K562 (cell line): ENCODE measurements at regions not wholly inside any gene's neighbourhood (a gene's known extent, or its start where the extent isn't known, plus 50 kb on each side); places are given as distances from the start of the nearest gene placed in this dataset.

ENCODE experiments used
- ATAC-seq: fragments of 200-7000 bp; cut with Tn5 transposase; 3 replicates; pipeline ENCODE4 v1.9.1; 2020; ENCODE audit warnings: moderate library complexity
- BruUV-seq: library from RNA; stranded (reverse); fragments of 400-500 nt; replicated peaks from 2 replicates; lab custom pipeline; 2021; lab: Mats Ljungman, UMichigan
- CTCF ChIA-PET: fragments of 300-600 bp; formaldehyde crosslinking; extraction: SDS; loops from one replicate; lab custom pipeline; 2021; ENCODE audit warnings: low intra/inter-chr PET ratio; lab: Yijun Ruan, JAX
- POLR2A ChIA-PET: fragments of 300-600, 350-650 bp; sonication (Branson Sonifier 250); formaldehyde crosslinking; extraction: SDS; loops from one replicate; lab custom pipeline; 2021; ENCODE audit warnings: antibody characterized with exemption, inconsistent platforms; lab: Yijun Ruan, JAX
- DNase-seq, 4 experiments: peaks; one replicate each; pipeline versions ENCODE4 v3.0.0 to v3.0.0-alpha.2; 2011 to 2018; ENCODE audit warnings: low spot score in 3 of 4, mixed read lengths in 3 of 4; ENCODE audit errors: extremely low read depth in 1 of 4
- FAIRE-seq: peaks from 2 replicates; lab custom pipeline; 2011; peaks lifted over from hg19 to GRCh38; lab: Jason Lieb, UNC
- H2AFZ ChIP-seq: 2 replicates; pipeline ENCODE4 v1.6.0; 2011; ENCODE audit warnings: low read depth, low read length, control low read depth, inconsistent platforms
- H3K27ac ChIP-seq: fragments of 200-600 bp; 3 replicates; pipeline ENCODE4 v1.8.0; 2011; ENCODE audit warnings: low read depth, mild to moderate bottlenecking, control low read depth, inconsistent platforms, low read length, moderate library complexity, mixed read lengths; ENCODE audit errors: extremely low read depth
- H3K27me3 ChIP-seq, 2 experiments: fragments of 300-600 bp in 1 of 2; 2 replicates in 1 of 2; 3 replicates in 1 of 2; pipeline versions ENCODE4 v1.6.0 to v1.8.0; 2011; ENCODE audit warnings: inconsistent platforms in 2 of 2, low read length in 2 of 2, mild to moderate bottlenecking in 1 of 2, mixed read lengths in 1 of 2, moderate library complexity in 1 of 2; ENCODE audit not compliant: control insufficient read depth in 2 of 2, insufficient read depth in 2 of 2
- H3K36me3 ChIP-seq: fragments of 300-600 bp; 3 replicates; pipeline ENCODE4 v1.8.0; 2011; ENCODE audit warnings: mild to moderate bottlenecking, low read length, inconsistent platforms; ENCODE audit not compliant: control insufficient read depth, insufficient read depth
- H3K4me1 ChIP-seq, 2 experiments: fragments of 200-600 bp in 1 of 2; replicated peaks in 1 of 2; 2 replicates in 1 of 2; 3 replicates in 1 of 2; pipeline versions ENCODE4 v1.5.1 to v1.8.0; 2011; ENCODE audit warnings: inconsistent platforms in 2 of 2, low read length in 2 of 2, mild to moderate bottlenecking in 1 of 2, mixed read lengths in 1 of 2, moderate library complexity in 1 of 2; ENCODE audit not compliant: control insufficient read depth in 2 of 2, insufficient read depth in 2 of 2
- H3K4me2 ChIP-seq: 2 replicates; pipeline ENCODE4 v1.6.1; 2011; ENCODE audit warnings: low read length, control low read depth, inconsistent platforms, mixed read lengths; ENCODE audit not compliant: insufficient read depth
- H3K4me3 ChIP-seq: fragments of 200-600 bp; sonication (generic), shearing (Covaris generic); 2 replicates; pipeline ENCODE4 v1.5.1; 2016; ENCODE audit warnings: control low read depth, inconsistent platforms
- H3K79me2 ChIP-seq: fragments of 200-600 bp; 3 replicates; pipeline ENCODE4 v1.8.0; 2011; ENCODE audit warnings: low read length, inconsistent platforms; ENCODE audit not compliant: control insufficient read depth, insufficient read depth
- H3K9ac ChIP-seq, 2 experiments: 2 replicates each; pipeline versions ENCODE4 v1.6.0 to v1.6.1; 2011; ENCODE audit warnings: low read depth in 2 of 2, low read length in 2 of 2, control low read depth in 1 of 2, inconsistent platforms in 1 of 2, mild to moderate bottlenecking in 1 of 2, mixed read lengths in 1 of 2; ENCODE audit not compliant: insufficient read depth in 1 of 2
- H3K9me1 ChIP-seq: one replicate; pipeline ENCODE4 v1.6.0; 2011; ENCODE audit warnings: inconsistent platforms, mild to moderate bottlenecking, low read length, moderate library complexity; ENCODE audit not compliant: control insufficient read depth, insufficient read depth
- H3K9me3 ChIP-seq: replicated peaks from 2 replicates; pipeline ENCODE4 v1.5.1; 2011; ENCODE audit warnings: low read depth, low read length, inconsistent platforms; ENCODE audit not compliant: control insufficient read depth, insufficient read depth
- H4K20me1 ChIP-seq: replicated peaks from 2 replicates; pipeline ENCODE4 v1.6.1; 2011; ENCODE audit warnings: low read length, inconsistent platforms, mixed read lengths; ENCODE audit not compliant: control insufficient read depth, insufficient read depth
- ARID2 ChIP-seq: fragments of 450-650 bp; IDR thresholded peaks from 2 replicates; pipeline ENCODE4 v1.6.1; 2017; ENCODE audit warnings: antibody characterized with exemption, mild to moderate bottlenecking
- ATF1 ChIP-seq, 2 experiments: fragments of 450-650 bp in 1 of 2; IDR thresholded peaks; 2 replicates each; pipeline ENCODE4 v1.6.1; 2016; ENCODE audit warnings: missing compliant biosample characterization in 1 of 2, missing genetic modification characterization in 1 of 2
- CBFA2T2 ChIP-seq: fragments of 450-650 bp; conservative IDR thresholded peaks from 2 replicates; pipeline ENCODE4 v1.6.1; 2017; ENCODE audit warnings: mild to moderate bottlenecking
- CBFB ChIP-seq: sonication (generic); formaldehyde crosslinking; IDR thresholded peaks from 2 replicates; pipeline ENCODE4 v1.4.0; 2020; ENCODE audit warnings: mild to moderate bottlenecking, missing genetic modification reagents
- CTBP1 ChIP-seq: fragments of 450-650 bp; IDR thresholded peaks from 2 replicates; pipeline ENCODE4 v1.6.1; 2016; ENCODE audit warnings: borderline replicate concordance
- ERF ChIP-seq: fragments of 450-650 bp; formaldehyde crosslinking; IDR thresholded peaks from 2 replicates; pipeline ENCODE4 v1.4.0; 2020; ENCODE audit warnings: mild to moderate bottlenecking, mixed read lengths
- KLF13 ChIP-seq: fragments of 450-650 bp; IDR thresholded peaks from 2 replicates; pipeline ENCODE4 v1.6.1; 2016; ENCODE audit warnings: missing genetic modification characterization, low read depth, mild to moderate bottlenecking, missing compliant biosample characterization, moderate library complexity, borderline replicate concordance
- RB1 ChIP-seq: fragments of 450-650 bp; IDR thresholded peaks from 2 replicates; pipeline ENCODE4 v1.6.1; 2017; ENCODE audit warnings: low read depth, mild to moderate bottlenecking
- RFX1 ChIP-seq: fragments of 450-650 bp; IDR thresholded peaks from 2 replicates; pipeline ENCODE4 v1.6.1; 2016; ENCODE audit warnings: mild to moderate bottlenecking, moderate library complexity
- SIX5 ChIP-seq, 2 experiments: IDR thresholded peaks; 2 replicates each; pipeline ENCODE4 v1.6.1; 2011; ENCODE audit warnings: low read length in 2 of 2, borderline replicate concordance in 1 of 2, low read depth in 1 of 2, mild to moderate bottlenecking in 1 of 2, moderate library complexity in 1 of 2; ENCODE audit not compliant: insufficient read depth in 1 of 2
- SNIP1 ChIP-seq: fragments of 450-650 bp; IDR thresholded peaks from 2 replicates; pipeline ENCODE4 v1.7.1; 2017; ENCODE audit warnings: low read depth, mild to moderate bottlenecking
- TCFL5 ChIP-seq: fragments of 250-450 bp; sonication (Bioruptor Pico); conservative IDR thresholded peaks from 2 replicates; pipeline ENCODE4 v1.6.1; 2021; ENCODE audit warnings: mild to moderate bottlenecking, moderate library complexity, matching md5 sums
- ZMIZ1 ChIP-seq, 2 experiments: fragments of 150-350 bp in 1 of 2; IDR thresholded peaks; 2 replicates each; pipeline ENCODE4 v1.6.1; 2012 to 2016; ENCODE audit warnings: low read depth in 2 of 2, low read length in 2 of 2, mild to moderate bottlenecking in 1 of 2, moderate library complexity in 1 of 2
- ZNF121 ChIP-seq: sonication (generic); formaldehyde crosslinking; conservative IDR thresholded peaks from 2 replicates; pipeline ENCODE4 v1.8.0; 2022; ENCODE audit warnings: missing genetic modification reagents
- WGBS: fragments of 100-300 bp; shearing (Covaris generic); methylation state at CpG from one replicate; pipeline ENCODE4 v1.1.6; 2016; ENCODE audit warnings: low coverage, mixed read lengths; ENCODE audit not compliant: insufficient coverage; ENCODE audit errors: missing lambda C conversion rate; 5-methylcytosine and 5-hydroxymethylcytosine counted together
- in situ Hi-C: fragments of 300-500 bp; cut with MboI; formaldehyde crosslinking; loops from 4 replicates; pipeline ENCODE4 v1.15.0; 2018; ENCODE audit warnings: inconsistent platforms, mixed read lengths
- intact Hi-C: fragments of 100-400 bp; cut with micrococcal nuclease; formaldehyde crosslinking; loops from 2 replicates; pipeline ENCODE4 v1.14.2; 2022

DNA sequence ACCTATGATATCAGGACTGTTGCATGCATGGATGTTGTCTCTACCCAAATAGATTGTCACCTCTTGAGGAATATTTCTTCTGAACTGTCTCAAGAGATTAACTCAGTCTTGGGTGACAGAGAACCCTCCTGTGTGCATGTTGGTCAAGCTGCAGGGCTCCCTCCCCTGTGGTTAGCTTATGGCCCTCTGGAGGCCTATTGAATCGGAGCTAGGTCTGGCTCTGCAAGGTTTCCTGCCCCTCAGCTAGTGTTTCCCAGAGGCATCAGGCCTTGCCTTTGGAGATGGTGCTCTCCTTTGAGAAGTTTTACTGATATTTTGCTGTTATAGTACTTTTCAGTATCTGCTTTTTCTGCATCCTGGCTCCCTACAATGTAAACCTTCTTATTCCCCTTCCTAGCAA lies 769.2 kb upstream of the FAM98A start (continued):
- TF ChIP-seq ZNF121 (no peak), RFX1 (no peak), RB1 (no peak), TCFL5 (CRISPR knock-in tag) (no peak), ARID2 (no peak), KLF13 (tag) (no peak), ATF1 (CRISPR knock-in tag; IDR thresholded peaks at IDR 0.05) (no peak), ATF1 (tag; IDR thresholded peaks at IDR 0.05) (no peak)

- in situ Hi-C loops = no loop called here
- no peaks in the 10 kb centered on the region for H3K36me3 ChIP-seq
- TF ChIP-seq SIX5 (IDR thresholded peaks at IDR 0.05; ENCODE audit: borderline replicate concordance in 1 of 2, insufficient read depth in 1 of 2, low read depth in 1 of 2, low read length in 2 of 2) (no peak), CBFB (CRISPR knock-in tag) (no peak), SNIP1 (no peak), ERF (CRISPR knock-in tag) (no peak), CTBP1 (no peak), CBFA2T2 (no peak), ZMIZ1 (IDR thresholded peaks at IDR 0.05; ENCODE audit: low read depth in 2 of 2, low read length in 2 of 2) (no peak)
- WGBS = 0% methylated on average over 3 of the region's 3 CpGs
- H3K9me1 ChIP-seq = no peaks in the 10 kb centered on the region
- no TSS peak for BruUV-seq
- no peak for DNase-seq
- FAIRE-seq = no peak
- no peak overlapping the region for H3K27ac ChIP-seq
- H3K4me2 ChIP-seq = no peak overlapping the region
- H3K4me3 ChIP-seq = no peak overlapping the region
- no peaks in the 10 kb centered on the region for H3K79me2 ChIP-seq
- no peaks in the 10 kb centered on the region for H3K27me3 ChIP-seq
- intact Hi-C loops = no loop called here
- POLR2A ChIA-PET = interaction anchor here (0.6 kb wide), 1 partner anchor 1593 kb away, joined by 3 read pairs; no protein-coding TSS in a partner anchor
- H3K9ac ChIP-seq = no peak overlapping the region
- no peaks in the 10 kb centered on the region for H3K4me1 ChIP-seq
- no peak for ATAC-seq
- H2AFZ ChIP-seq = no peak overlapping the region
- CTCF ChIA-PET = no interaction called here
- H3K9me3 ChIP-seq = no peaks in the 10 kb centered on the region
- no peaks in the 10 kb centered on the region for H4K20me1 ChIP-seq
Measured at GRCh38 chr2:34365932-34366331, 766.8 kb upstream of the FAM98A start.
